HCT116 (cell line): ENCODE measurements at regions not wholly inside any gene's neighbourhood (a gene's known extent, or its start where the extent isn't known, plus 50 kb on each side); places are given as distances from the start of the nearest gene placed in this dataset.

Experiments used
- ATAC-seq: fragments of 200-7000 bp; cut with Tn5 transposase; 2 replicates; pipeline ENCODE4 v1.9.1; 2020; ENCODE audit warnings: mild to moderate bottlenecking, moderate library complexity
- BruUV-seq: library from RNA; stranded (reverse); fragments of 400-500 nt; replicated peaks from 2 replicates; lab custom pipeline; 2021; lab: Mats Ljungman, UMichigan
- CTCF ChIA-PET: fragments of 300-600 bp; sonication (Branson Sonifier 250); formaldehyde crosslinking; loops from one replicate; lab custom pipeline; 2021; ENCODE audit warnings: antibody characterized with exemption; lab: Charles Lee
- POLR2A ChIA-PET: fragments of 300-600, 350-600 bp; sonication (Branson Sonifier 250); formaldehyde crosslinking; loops from one replicate; lab custom pipeline; 2021; ENCODE audit warnings: antibody characterized with exemption; lab: Charles Lee
- RAD21 ChIA-PET, 2 experiments: fragments of 300-600 bp; sonication (Branson Sonifier 250); formaldehyde crosslinking; loops; one replicate each; lab custom pipeline; 2023; ENCODE audit warnings: low total read pairs in 2 of 2; ENCODE audit not compliant: uncharacterized antibody in 2 of 2, unreplicated experiment in 2 of 2, low non-redundant PET in 1 of 2; lab: Charles Lee
- DNase-seq: peaks from one replicate; pipeline ENCODE4 v3.0.0-alpha.2; 2010; ENCODE audit warnings: low read depth, low spot score
- H2AFZ ChIP-seq: fragments of 200-600 bp; shearing (Covaris generic), sonication (generic); 2 replicates; pipeline ENCODE4 v1.6.1; 2017; ENCODE audit warnings: low read depth, mixed run types, mixed read lengths, antibody characterized with exemption, low read length; ENCODE audit not compliant: poor library complexity, severe bottlenecking
- H3K27ac ChIP-seq: 2 replicates; pipeline ENCODE4 v1.5.1; 2012; ENCODE audit warnings: low read depth, low read length
- H3K27me3 ChIP-seq: fragments of 200-600 bp; sonication (generic); 2 replicates; pipeline ENCODE4 v1.6.1; 2016; ENCODE audit warnings: mixed run types, low read length, mixed read lengths; ENCODE audit not compliant: insufficient read depth
- H3K36me3 ChIP-seq, 2 experiments: fragments of 200-500 bp in 1 of 2; fragments of 200-600 bp in 1 of 2; sonication (Bioruptor generic) in 1 of 2; sonication (generic) in 1 of 2; 2 replicates each; pipeline versions ENCODE4 v1.5.1 to v1.6.1; 2014 to 2016; ENCODE audit warnings: low read length in 2 of 2, inconsistent platforms in 1 of 2, mixed read lengths in 1 of 2, mixed run types in 1 of 2; ENCODE audit not compliant: insufficient read depth in 2 of 2, control insufficient read depth in 1 of 2
- H3K4me1 ChIP-seq, 2 experiments: fragments of 200-600 bp in 1 of 2; sonication (generic) in 1 of 2; 2 replicates each; pipeline versions ENCODE4 v1.5.1 to v1.6.1; 2012 to 2017; ENCODE audit warnings: low read length in 2 of 2, inconsistent platforms in 1 of 2, mild to moderate bottlenecking in 1 of 2, mixed read lengths in 1 of 2, mixed run types in 1 of 2, moderate library complexity in 1 of 2; ENCODE audit not compliant: insufficient read depth in 2 of 2, control insufficient read depth in 1 of 2
- H3K4me2 ChIP-seq: fragments of 200-600 bp; sonication (generic); 2 replicates; pipeline ENCODE4 v1.6.1; 2017; ENCODE audit warnings: mixed run types, low read length, mixed read lengths
- H3K4me3 ChIP-seq, 2 experiments: fragments of 200-600 bp in 1 of 2; sonication (generic) in 1 of 2; replicated peaks in 1 of 2; 2 replicates each; pipeline ENCODE4 v1.5.1; 2011 to 2016; ENCODE audit warnings: low read length in 2 of 2, control low read depth in 1 of 2, low read depth in 1 of 2, mild to moderate bottlenecking in 1 of 2, mixed read lengths in 1 of 2, mixed run types in 1 of 2
- H3K79me2 ChIP-seq: fragments of 200-600 bp; sonication (generic); 2 replicates; pipeline ENCODE4 v1.6.1; 2017; ENCODE audit warnings: mild to moderate bottlenecking, mixed run types, low read length, moderate library complexity, mixed read lengths; ENCODE audit not compliant: insufficient read depth
- H3K9ac ChIP-seq: fragments of 200-600 bp; sonication (generic); 2 replicates; pipeline ENCODE4 v1.6.1; 2016; ENCODE audit warnings: low read length, mixed read lengths
- H3K9me2 ChIP-seq: fragments of 200-600 bp; sonication (generic), shearing (Covaris generic); 2 replicates; pipeline ENCODE4 v1.6.1; 2017; ENCODE audit warnings: mixed run types, mild to moderate bottlenecking, moderate library complexity; ENCODE audit not compliant: insufficient read depth
- H3K9me3 ChIP-seq, 2 experiments: fragments of 200-500 bp in 1 of 2; fragments of 200-600 bp in 1 of 2; sonication (Bioruptor generic) in 1 of 2; sonication (generic) in 1 of 2; 2 replicates each; pipeline ENCODE4 v1.6.1; 2014 to 2017; ENCODE audit warnings: low read length in 2 of 2, mixed read lengths in 2 of 2, inconsistent platforms in 1 of 2, low read depth in 1 of 2, mild to moderate bottlenecking in 1 of 2, mixed run types in 1 of 2, moderate library complexity in 1 of 2; ENCODE audit not compliant: control insufficient read depth in 1 of 2, insufficient read depth in 1 of 2
- H4K20me1 ChIP-seq: fragments of 200-600 bp; sonication (generic), shearing (Covaris generic); 2 replicates; pipeline ENCODE4 v1.6.1; 2017; ENCODE audit warnings: mixed run types, mild to moderate bottlenecking, moderate library complexity; ENCODE audit not compliant: insufficient read depth
- CBX3 ChIP-seq: IDR thresholded peaks from 2 replicates; pipeline ENCODE4 v1.6.1; 2012; ENCODE audit warnings: low read depth
- EZH2 ChIP-seq: fragments of 200-600 bp; sonication (generic); IDR thresholded peaks from 2 replicates; pipeline ENCODE4 v1.6.1; 2017; ENCODE audit warnings: antibody characterized with exemption, mixed run types
- JUND ChIP-seq: IDR thresholded peaks from 2 replicates; pipeline ENCODE4 v1.6.1; 2012
- POLR2A ChIP-seq: IDR thresholded peaks from 2 replicates; pipeline ENCODE4 v1.7.0; 2011; ENCODE audit warnings: borderline replicate concordance; ENCODE audit not compliant: insufficient read depth, insufficient read length; ENCODE audit errors: extremely low read depth
- TCF7L2 ChIP-seq: IDR thresholded peaks from 2 replicates; pipeline ENCODE4 v1.7.0; 2011; ENCODE audit warnings: borderline replicate concordance, inconsistent platforms; ENCODE audit not compliant: insufficient read depth, insufficient read length; ENCODE audit errors: extremely low read depth
- ZNF274 ChIP-seq: fragments of 200-500 bp; sonication (Bioruptor generic); IDR thresholded peaks from 2 replicates; pipeline ENCODE4 v1.6.1; 2014; ENCODE audit warnings: mild to moderate bottlenecking, low read depth, low read length, inconsistent platforms
- intact Hi-C: fragments of 100-400 bp; cut with micrococcal nuclease; formaldehyde crosslinking; loops from 2 replicates; pipeline ENCODE4 v1.10.0; 2022
- TF ChIP-seq, protein P1 (sequence below): IDR thresholded peaks from 2 replicates; pipeline ENCODE4 v1.6.1; 2011; ENCODE audit warnings: mild to moderate bottlenecking, low read length, moderate library complexity; ENCODE audit not compliant: insufficient replicate concordance; ENCODE audit errors: extremely low read depth
- TF ChIP-seq, protein P2 (sequence below), 3 experiments: fragments of 200-600 bp in 1 of 3; sonication (generic) in 1 of 3; IDR thresholded peaks in 2 of 3; conservative IDR thresholded peaks in 1 of 3; 2 replicates each; pipeline ENCODE4 v1.5.1; 2012 to 2017; ENCODE audit warnings: low read depth in 2 of 3, low read length in 2 of 3, antibody characterized with exemption in 1 of 3, borderline replicate concordance in 1 of 3, control low read depth in 1 of 3, mild to moderate bottlenecking in 1 of 3, mixed read lengths in 1 of 3, mixed run types in 1 of 3, moderate library complexity in 1 of 3; ENCODE audit not compliant: insufficient read depth in 1 of 3

DNA sequence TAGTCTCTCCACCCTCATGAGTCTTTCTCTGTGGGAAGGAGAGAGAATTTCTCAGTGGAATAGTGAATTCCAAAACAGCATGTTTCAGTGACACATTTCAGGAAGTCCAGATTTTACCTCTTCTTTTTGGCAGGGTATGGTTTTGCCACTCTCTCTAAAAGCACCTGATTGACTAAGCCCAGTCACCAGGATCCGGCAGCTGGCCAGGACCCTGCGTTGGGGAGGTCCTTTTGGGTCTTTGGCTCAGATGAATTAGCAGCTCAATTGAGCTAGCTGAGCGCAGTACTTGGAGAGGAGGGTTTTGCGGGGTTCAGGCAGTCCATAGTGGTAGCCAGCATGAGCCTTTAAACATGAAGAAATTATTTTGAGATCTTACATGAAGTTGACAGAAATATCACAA lies 548.2 kb downstream of the PDCD6IP start:
- intact Hi-C loops = no loop called here
- no peak overlapping the region for H3K4me2 ChIP-seq
- no peak overlapping the region for H3K9ac ChIP-seq
- BruUV-seq = no TSS peak
- H3K9me2 ChIP-seq = no peaks in the 10 kb centered on the region
- DNase-seq (no peak), ATAC-seq (no peak)
- H3K36me3 ChIP-seq = no peaks in the 10 kb centered on the region
- H3K27ac ChIP-seq = no peak overlapping the region
- H2AFZ ChIP-seq = no peak overlapping the region
- H3K4me1 ChIP-seq = no peaks in the 10 kb centered on the region
- RAD21 ChIA-PET = no interaction called here
- POLR2A ChIA-PET = no interaction called here
- CTCF ChIA-PET = no interaction called here
- no peaks in the 10 kb centered on the region for H3K27me3 ChIP-seq
- no peaks in the 10 kb centered on the region for H4K20me1 ChIP-seq
- H3K9me3 ChIP-seq = no peaks in the 10 kb centered on the region
- TF ChIP-seq, protein P1, sequence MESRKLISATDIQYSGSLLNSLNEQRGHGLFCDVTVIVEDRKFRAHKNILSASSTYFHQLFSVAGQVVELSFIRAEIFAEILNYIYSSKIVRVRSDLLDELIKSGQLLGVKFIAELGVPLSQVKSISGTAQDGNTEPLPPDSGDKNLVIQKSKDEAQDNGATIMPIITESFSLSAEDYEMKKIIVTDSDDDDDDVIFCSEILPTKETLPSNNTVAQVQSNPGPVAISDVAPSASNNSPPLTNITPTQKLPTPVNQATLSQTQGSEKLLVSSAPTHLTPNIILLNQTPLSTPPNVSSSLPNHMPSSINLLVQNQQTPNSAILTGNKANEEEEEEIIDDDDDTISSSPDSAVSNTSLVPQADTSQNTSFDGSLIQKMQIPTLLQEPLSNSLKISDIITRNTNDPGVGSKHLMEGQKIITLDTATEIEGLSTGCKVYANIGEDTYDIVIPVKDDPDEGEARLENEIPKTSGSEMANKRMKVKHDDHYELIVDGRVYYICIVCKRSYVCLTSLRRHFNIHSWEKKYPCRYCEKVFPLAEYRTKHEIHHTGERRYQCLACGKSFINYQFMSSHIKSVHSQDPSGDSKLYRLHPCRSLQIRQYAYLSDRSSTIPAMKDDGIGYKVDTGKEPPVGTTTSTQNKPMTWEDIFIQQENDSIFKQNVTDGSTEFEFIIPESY = no peak
- TF ChIP-seq JUND = no peak
- TF ChIP-seq, protein P2, sequence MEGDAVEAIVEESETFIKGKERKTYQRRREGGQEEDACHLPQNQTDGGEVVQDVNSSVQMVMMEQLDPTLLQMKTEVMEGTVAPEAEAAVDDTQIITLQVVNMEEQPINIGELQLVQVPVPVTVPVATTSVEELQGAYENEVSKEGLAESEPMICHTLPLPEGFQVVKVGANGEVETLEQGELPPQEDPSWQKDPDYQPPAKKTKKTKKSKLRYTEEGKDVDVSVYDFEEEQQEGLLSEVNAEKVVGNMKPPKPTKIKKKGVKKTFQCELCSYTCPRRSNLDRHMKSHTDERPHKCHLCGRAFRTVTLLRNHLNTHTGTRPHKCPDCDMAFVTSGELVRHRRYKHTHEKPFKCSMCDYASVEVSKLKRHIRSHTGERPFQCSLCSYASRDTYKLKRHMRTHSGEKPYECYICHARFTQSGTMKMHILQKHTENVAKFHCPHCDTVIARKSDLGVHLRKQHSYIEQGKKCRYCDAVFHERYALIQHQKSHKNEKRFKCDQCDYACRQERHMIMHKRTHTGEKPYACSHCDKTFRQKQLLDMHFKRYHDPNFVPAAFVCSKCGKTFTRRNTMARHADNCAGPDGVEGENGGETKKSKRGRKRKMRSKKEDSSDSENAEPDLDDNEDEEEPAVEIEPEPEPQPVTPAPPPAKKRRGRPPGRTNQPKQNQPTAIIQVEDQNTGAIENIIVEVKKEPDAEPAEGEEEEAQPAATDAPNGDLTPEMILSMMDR (IDR thresholded peaks at IDR 0.05 in 2 of 3, conservative IDR thresholded peaks at IDR 0.05 in 1 of 3; ENCODE audit: borderline replicate concordance in 1 of 3, insufficient read depth in 1 of 3, low read depth in 2 of 3, low read length in 2 of 3) = no peak
- no peak for TF ChIP-seq ZNF274
- TF ChIP-seq CBX3 = no peak
- no peak for TF ChIP-seq POLR2A
- no peak for TF ChIP-seq EZH2
- TF ChIP-seq TCF7L2 = no peak
- TF ChIP-seq, all 23 proteins: peak for 0
- no peak overlapping the region for H3K4me3 ChIP-seq
- no peaks in the 10 kb centered on the region for H3K79me2 ChIP-seq
